ENCODE measurements at regions not wholly inside any gene's neighbourhood (a gene's known extent, or its start where the extent isn't known, plus 50 kb on each side); places are given as distances from the start of the nearest gene placed in this dataset.

GRCh38 chr7:25900877-25901276, 251.1 kb upstream of the NFE2L3 start:
- H3K4me3 Mint-ChIP-seq = no peak overlapping the region
- peaks cover 12% of the 10 kb centered on the region for H3K4me1 Mint-ChIP-seq
- TF ChIP-seq CTCF (IDR thresholded peaks at IDR 0.05; ENCODE audit: unreplicated experiment) = no peak
- H3K27ac Mint-ChIP-seq = no peak overlapping the region
- DNase-seq (ENCODE audit: low spot score in 2 of 2, unreplicated experiment in 2 of 2) = no peak
- H3K9me3 Mint-ChIP-seq = no peaks in the 10 kb centered on the region
- H3K27me3 Mint-ChIP-seq (ENCODE audit: low read depth) = peaks cover 2% of the 10 kb centered on the region
- H3K36me3 Mint-ChIP-seq = no peaks in the 10 kb centered on the region

- TF ChIP-seq CTCF (IDR thresholded peaks at IDR 0.05; ENCODE audit: unreplicated experiment) = no peak
- no peak overlapping the region for H3K4me3 Mint-ChIP-seq
- peaks cover 12% of the 10 kb centered on the region for H3K4me1 Mint-ChIP-seq
- H3K27me3 Mint-ChIP-seq (ENCODE audit: low read depth) = no peaks in the 10 kb centered on the region
- DNase-seq (ENCODE audit: low spot score in 2 of 2, unreplicated experiment in 2 of 2) = no peak
- no peaks in the 10 kb centered on the region for H3K36me3 Mint-ChIP-seq
- no peaks in the 10 kb centered on the region for H3K9me3 Mint-ChIP-seq
- no peak overlapping the region for H3K27ac Mint-ChIP-seq
These were observed 250.3 kb upstream of the NFE2L3 start for GRCh38 chr7:25901658-25902057.

- no peaks in the 10 kb centered on the region for H3K9me3 Mint-ChIP-seq
- peaks cover 7% of the 10 kb centered on the region for H3K4me1 Mint-ChIP-seq
- no peaks in the 10 kb centered on the region for H3K36me3 Mint-ChIP-seq
- H3K4me3 Mint-ChIP-seq = no peak overlapping the region
- no peak for TF ChIP-seq CTCF (IDR thresholded peaks at IDR 0.05; ENCODE audit: unreplicated experiment)
- H3K27me3 Mint-ChIP-seq (ENCODE audit: low read depth) = no peaks in the 10 kb centered on the region
- no peak for DNase-seq (ENCODE audit: low spot score in 2 of 2, unreplicated experiment in 2 of 2)
- no peak overlapping the region for H3K27ac Mint-ChIP-seq
These were observed 246.0 kb upstream of the NFE2L3 start for GRCh38 chr7:25906003-25906402.

- H3K4me1 Mint-ChIP-seq = peaks cover 9% of the 10 kb centered on the region
- no peak for TF ChIP-seq CTCF (IDR thresholded peaks at IDR 0.05; ENCODE audit: unreplicated experiment)
- H3K4me3 Mint-ChIP-seq = no peak overlapping the region
- no peak overlapping the region for H3K27ac Mint-ChIP-seq
- no peaks in the 10 kb centered on the region for H3K27me3 Mint-ChIP-seq (ENCODE audit: low read depth)
- no peaks in the 10 kb centered on the region for H3K36me3 Mint-ChIP-seq
- no peak for DNase-seq (ENCODE audit: low spot score in 2 of 2, unreplicated experiment in 2 of 2)
- H3K9me3 Mint-ChIP-seq = no peaks in the 10 kb centered on the region
These were observed 245.2 kb upstream of the NFE2L3 start for GRCh38 chr7:25906760-25907159.

GRCh38 chr7:25907214-25907613, 244.8 kb upstream of the NFE2L3 start:
- Mint-ChIP-seq H3K27ac (no peak overlapping the region), H3K4me3 (no peak overlapping the region), H3K27me3 (ENCODE audit: low read depth) (no peaks in the 10 kb centered on the region), H3K9me3 (no peaks in the 10 kb centered on the region), H3K36me3 (no peaks in the 10 kb centered on the region), H3K4me1 (peaks cover 14% of the 10 kb centered on the region)
- no peak for DNase-seq (ENCODE audit: low spot score in 2 of 2, unreplicated experiment in 2 of 2)
- TF ChIP-seq CTCF (IDR thresholded peaks at IDR 0.05; ENCODE audit: unreplicated experiment) = no peak

GRCh38 chr7:25907731-25908130, 244.3 kb upstream of the NFE2L3 start:
- Mint-ChIP-seq H3K27me3 (ENCODE audit: low read depth) (no peaks in the 10 kb centered on the region), H3K9me3 (no peaks in the 10 kb centered on the region), H3K27ac (no peak overlapping the region), H3K4me3 (no peak overlapping the region), H3K4me1 (peaks cover 13% of the 10 kb centered on the region), H3K36me3 (no peaks in the 10 kb centered on the region)
- TF ChIP-seq CTCF (IDR thresholded peaks at IDR 0.05; ENCODE audit: unreplicated experiment) = no peak
- no peak for DNase-seq (ENCODE audit: low spot score in 2 of 2, unreplicated experiment in 2 of 2)

Measured in mesothelial cell of epicardium (in vitro differentiated cells).